ENCODE measurements at regions not wholly inside any gene's neighbourhood (a gene's known extent, or its start where the extent isn't known, plus 50 kb on each side); places are given as distances from the start of the nearest gene placed in this dataset.
"Not testable (repeated sequence)": the region's sequence is repeated elsewhere in the genome, so short reads cannot be mapped to it uniquely, and the experiment has no call there.

DNA sequence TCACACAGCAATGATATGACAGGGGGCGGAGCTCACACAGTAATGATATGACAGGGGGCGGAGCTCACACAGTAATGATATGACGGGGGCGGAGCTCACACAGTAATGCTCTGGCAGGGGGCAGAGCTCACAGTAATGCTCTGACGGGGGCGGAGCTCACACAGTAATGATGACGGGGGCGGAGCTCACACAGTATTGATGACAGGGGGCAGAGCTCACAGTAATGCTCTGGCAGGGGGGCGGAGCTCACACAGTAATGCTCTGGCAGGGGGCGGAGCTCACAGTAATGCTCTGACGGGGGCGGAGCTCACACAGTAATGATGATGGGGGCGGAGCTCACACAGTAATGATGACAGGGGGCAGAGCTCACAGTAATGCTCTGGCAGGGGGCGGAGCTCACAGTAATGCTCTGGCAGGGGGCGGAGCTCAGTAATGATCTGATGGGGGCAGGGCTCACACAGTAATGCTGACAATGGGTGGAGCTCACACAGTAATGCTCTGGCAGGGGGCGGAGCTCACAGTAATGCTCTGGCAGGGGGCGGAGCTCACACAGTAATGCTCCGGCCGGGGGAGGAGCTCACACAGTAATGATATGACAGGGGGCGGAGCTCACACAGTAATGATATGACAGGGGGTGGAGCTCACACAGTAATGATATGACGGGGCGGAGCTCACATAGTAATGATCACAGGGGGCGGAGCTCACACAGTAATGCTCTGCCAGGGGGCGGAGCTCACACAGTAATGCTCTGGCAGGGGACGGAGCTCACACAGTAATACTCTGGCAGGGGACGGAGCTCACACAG, 52.8 kb upstream of the TNK2 start:
- TF ChIP-seq, protein P1, sequence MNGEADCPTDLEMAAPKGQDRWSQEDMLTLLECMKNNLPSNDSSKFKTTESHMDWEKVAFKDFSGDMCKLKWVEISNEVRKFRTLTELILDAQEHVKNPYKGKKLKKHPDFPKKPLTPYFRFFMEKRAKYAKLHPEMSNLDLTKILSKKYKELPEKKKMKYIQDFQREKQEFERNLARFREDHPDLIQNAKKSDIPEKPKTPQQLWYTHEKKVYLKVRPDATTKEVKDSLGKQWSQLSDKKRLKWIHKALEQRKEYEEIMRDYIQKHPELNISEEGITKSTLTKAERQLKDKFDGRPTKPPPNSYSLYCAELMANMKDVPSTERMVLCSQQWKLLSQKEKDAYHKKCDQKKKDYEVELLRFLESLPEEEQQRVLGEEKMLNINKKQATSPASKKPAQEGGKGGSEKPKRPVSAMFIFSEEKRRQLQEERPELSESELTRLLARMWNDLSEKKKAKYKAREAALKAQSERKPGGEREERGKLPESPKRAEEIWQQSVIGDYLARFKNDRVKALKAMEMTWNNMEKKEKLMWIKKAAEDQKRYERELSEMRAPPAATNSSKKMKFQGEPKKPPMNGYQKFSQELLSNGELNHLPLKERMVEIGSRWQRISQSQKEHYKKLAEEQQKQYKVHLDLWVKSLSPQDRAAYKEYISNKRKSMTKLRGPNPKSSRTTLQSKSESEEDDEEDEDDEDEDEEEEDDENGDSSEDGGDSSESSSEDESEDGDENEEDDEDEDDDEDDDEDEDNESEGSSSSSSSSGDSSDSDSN (CRISPR knock-in tag; IDR thresholded peaks at IDR 0.05): not testable (repeated sequence)
- not testable (repeated sequence) for TF ChIP-seq MAFF (IDR thresholded peaks at IDR 0.05; ENCODE audit: low read depth, low read length); EZH2 (conservative IDR thresholded peaks at IDR 0.05; ENCODE audit: low read depth, low read length); NFE2L2 (IDR thresholded peaks at IDR 0.05; ENCODE audit: low read length); ZNF232 (CRISPR knock-in tag; IDR thresholded peaks at IDR 0.05; ENCODE audit: borderline replicate concordance)
- TF ChIP-seq, protein P2, sequence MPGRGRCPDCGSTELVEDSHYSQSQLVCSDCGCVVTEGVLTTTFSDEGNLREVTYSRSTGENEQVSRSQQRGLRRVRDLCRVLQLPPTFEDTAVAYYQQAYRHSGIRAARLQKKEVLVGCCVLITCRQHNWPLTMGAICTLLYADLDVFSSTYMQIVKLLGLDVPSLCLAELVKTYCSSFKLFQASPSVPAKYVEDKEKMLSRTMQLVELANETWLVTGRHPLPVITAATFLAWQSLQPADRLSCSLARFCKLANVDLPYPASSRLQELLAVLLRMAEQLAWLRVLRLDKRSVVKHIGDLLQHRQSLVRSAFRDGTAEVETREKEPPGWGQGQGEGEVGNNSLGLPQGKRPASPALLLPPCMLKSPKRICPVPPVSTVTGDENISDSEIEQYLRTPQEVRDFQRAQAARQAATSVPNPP (CRISPR knock-in tag; IDR thresholded peaks at IDR 0.05): not testable (repeated sequence)
